Colon (tissue), 2 donors: ENCODE measurements at regions not wholly inside any gene's neighbourhood (a gene's known extent, or its start where the extent isn't known, plus 50 kb on each side); places are given as distances from the start of the nearest gene placed in this dataset.

Experiments
- FAIRE-seq: peaks from 2 replicates; lab custom pipeline; 2012; peaks lifted over from hg19 to GRCh38; lab: Jason Lieb, UNC
- donor health status: control.
- donor health status: control.

GRCh38 chr12:61502179-61502578 is 758.0 kb upstream of the USP15 start:
- FAIRE-seq: peak; percentile 98

- no peak for FAIRE-seq
These were observed 755.7 kb upstream of the USP15 start for GRCh38 chr12:61504396-61505080.

- FAIRE-seq: no peak
These were observed 746.7 kb upstream of the USP15 start for GRCh38 chr12:61513499-61513898.

GRCh38 chr12:61514016-61514415 is 746.2 kb upstream of the USP15 start:
- no peak for FAIRE-seq

GRCh38 chr12:61521258-61521657 is 738.9 kb upstream of the USP15 start:
- no peak for FAIRE-seq

- FAIRE-seq: no peak
These were observed 736.8 kb upstream of the USP15 start for GRCh38 chr12:61523276-61523992.

GRCh38 chr12:61524851-61525250 is 735.4 kb upstream of the USP15 start:
- FAIRE-seq: no peak

- no peak for FAIRE-seq
These were observed 734.9 kb upstream of the USP15 start for GRCh38 chr12:61525331-61525730.

GRCh38 chr12:61530456-61530855 is 729.7 kb upstream of the USP15 start:
- FAIRE-seq: no peak

- no peak for FAIRE-seq
These were observed 729.0 kb upstream of the USP15 start for GRCh38 chr12:61531195-61531594.

GRCh38 chr12:61536117-61536516 is 724.1 kb upstream of the USP15 start:
- no peak for FAIRE-seq

- no peak for FAIRE-seq
These were observed 723.7 kb upstream of the USP15 start for GRCh38 chr12:61536525-61536924.

- no peak for FAIRE-seq
These were observed 721.3 kb upstream of the USP15 start for GRCh38 chr12:61538951-61539350.

GRCh38 chr12:61542551-61542950 is 717.7 kb upstream of the USP15 start:
- no peak for FAIRE-seq

- no peak for FAIRE-seq
These were observed 713.9 kb upstream of the USP15 start for GRCh38 chr12:61546296-61546695.

GRCh38 chr12:61553091-61553490 is 707.1 kb upstream of the USP15 start:
- no peak for FAIRE-seq

- FAIRE-seq: no peak
These were observed 705.8 kb upstream of the USP15 start for GRCh38 chr12:61554268-61555008.

- FAIRE-seq: no peak
These were observed 696.3 kb upstream of the USP15 start for GRCh38 chr12:61563665-61564450.

GRCh38 chr12:61564466-61564865 is 695.7 kb upstream of the USP15 start:
- no peak for FAIRE-seq

GRCh38 chr12:61566183-61566582 is 694.0 kb upstream of the USP15 start:
- FAIRE-seq: no peak

GRCh38 chr12:61574339-61574738 is 685.9 kb upstream of the USP15 start:
- no peak for FAIRE-seq

- FAIRE-seq: no peak
These were observed 675.3 kb upstream of the USP15 start for GRCh38 chr12:61584943-61585342.
